NCI-H748 treated with DMSO at 0.1 percent for 48 hours (cell line): ENCODE measurements at regions not wholly inside any gene's neighbourhood (a gene's known extent, or its start where the extent isn't known, plus 50 kb on each side); places are given as distances from the start of the nearest gene placed in this dataset.
"Not testable (repeated sequence)": the region's sequence is repeated elsewhere in the genome, so short reads cannot be mapped to it uniquely, and the experiment has no call there.

Source experiments
- DNase-seq: peaks from one replicate; lab custom pipeline; 2025; lab: John Stamatoyannopoulos, UW

- DNase-seq, result not testable (repeated sequence)
Measured at GRCh38 chr11:92027136-92027535, 197.5 kb upstream of the FAT3 start.

DNA sequence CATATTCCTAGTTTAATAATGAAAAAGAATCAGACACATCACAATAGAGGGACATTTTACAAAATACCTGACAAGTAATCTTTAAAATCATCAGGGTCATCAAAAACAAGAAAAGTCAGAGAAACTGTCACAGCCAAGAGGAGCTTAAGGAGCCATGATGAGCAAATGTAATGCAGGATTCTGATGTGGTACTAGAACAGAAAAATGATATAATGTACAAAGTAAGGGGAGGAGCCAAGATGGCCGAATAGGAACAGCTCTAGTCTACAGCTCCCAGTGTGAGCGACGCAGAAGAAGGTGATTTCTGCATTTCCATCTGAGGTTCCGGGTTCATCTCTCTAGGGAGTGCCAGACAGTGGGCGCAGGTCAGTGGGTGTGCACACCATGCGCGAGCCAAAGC, 198.0 kb upstream of the FAT3 start:
- no peak for DNase-seq

DNA sequence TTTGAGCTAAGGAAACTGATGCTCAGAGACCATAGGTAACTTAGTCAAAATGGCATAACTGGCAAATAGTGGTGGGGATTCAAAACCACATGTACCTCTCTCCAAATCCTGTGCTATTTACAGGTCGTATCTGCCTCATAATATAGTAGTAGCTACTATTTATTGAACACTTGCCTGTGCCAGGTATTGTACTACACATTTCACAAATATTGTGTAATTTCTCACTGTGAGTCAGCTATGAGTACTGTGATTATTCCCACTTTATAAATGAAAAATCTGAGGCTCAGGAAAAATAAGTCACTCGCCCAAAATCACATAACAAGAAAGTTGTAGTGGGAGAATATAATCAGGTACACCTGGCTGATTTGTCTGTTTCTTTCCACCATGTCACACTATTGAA, 199.8 kb upstream of the FAT3 start:
- DNase-seq, result no peak

DNA sequence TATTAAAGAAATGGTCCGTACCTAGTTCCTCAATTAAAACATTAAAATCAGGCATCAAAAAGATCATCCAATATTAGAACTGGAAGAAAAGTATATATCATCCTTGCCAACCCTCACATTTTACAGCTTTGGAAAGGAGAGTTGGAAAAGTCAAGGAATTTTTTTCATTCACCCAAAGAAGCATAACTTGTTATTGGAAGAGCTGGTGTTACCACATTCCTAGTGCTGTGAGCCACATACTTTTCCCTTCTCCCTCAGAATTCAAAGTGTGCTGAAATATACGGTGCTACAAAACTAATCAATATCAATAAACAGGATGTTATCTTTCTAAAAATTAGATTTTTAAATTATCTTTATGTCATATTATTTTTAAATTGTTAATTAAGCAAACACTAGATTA, 202.1 kb upstream of the FAT3 start:
- DNase-seq, result no peak

- no peak for DNase-seq
Measured at GRCh38 chr11:92018332-92018731, 206.3 kb upstream of the FAT3 start.

- no peak for DNase-seq
Measured at GRCh38 chr11:92008249-92008648, 216.4 kb upstream of the FAT3 start.

- DNase-seq, result no peak
Measured at GRCh38 chr11:92002568-92002967, 222.1 kb upstream of the FAT3 start.

DNA sequence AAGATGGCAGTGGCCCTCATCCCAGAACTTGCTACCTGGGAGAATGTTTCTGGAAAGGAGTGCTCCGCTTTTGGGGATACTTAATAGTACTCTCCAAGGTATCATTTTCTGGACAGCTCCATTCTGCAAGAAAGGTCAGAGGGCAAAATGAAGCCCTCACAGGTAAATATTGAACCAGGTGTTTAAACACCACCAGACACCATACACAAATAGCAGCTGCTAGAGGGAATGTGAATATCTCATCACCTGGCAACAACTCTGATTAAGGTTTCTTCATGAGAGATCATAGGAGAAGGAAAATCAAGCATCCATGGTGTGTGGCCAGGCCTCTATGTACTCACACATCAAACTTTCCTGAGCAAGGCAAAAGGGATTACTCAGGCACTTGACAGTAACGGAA, 226.1 kb upstream of the FAT3 start:
- peak; percentile 83 for DNase-seq

DNA sequence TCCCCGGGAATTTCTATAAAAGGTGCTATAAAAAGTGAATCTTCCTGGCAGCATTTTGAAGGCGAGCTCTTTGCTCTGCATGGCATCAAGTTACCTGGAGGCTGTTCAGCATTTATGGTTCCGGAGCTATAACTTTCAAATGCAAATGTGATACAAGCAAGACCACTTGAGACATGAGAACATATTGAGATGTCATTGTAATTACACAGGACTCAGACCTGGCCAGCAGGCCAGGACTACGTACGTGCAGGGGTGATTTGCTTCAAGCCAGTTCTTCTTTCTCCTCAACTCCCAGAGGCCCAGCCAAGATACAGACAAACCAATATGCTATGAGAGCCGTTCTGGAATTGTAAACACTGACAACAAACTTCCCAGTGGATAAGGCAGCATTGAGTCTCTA, 227.4 kb upstream of the FAT3 start:
- peak; percentile 43 for DNase-seq

DNA sequence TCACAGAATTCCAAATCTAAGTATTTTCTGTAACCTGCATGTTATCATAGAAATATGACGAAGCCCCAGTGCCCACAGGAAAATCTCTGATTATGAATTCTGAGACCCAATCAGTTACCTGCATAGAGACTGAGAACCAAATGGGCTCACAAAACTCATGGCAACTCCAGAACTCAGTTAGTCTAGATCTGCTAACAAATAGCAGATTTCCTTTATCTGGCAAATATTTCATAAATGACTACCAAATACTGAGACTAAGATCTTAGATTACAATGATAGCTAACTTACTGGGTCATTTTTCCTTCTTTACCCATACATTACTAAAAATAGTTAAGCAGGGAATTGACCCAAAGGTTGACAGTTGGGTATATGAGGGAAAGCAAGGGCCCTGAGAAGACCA, 228.1 kb upstream of the FAT3 start:
- no peak for DNase-seq

- not testable (repeated sequence) for DNase-seq
Measured at GRCh38 chr11:91988443-91988842, 236.2 kb upstream of the FAT3 start.

DNA sequence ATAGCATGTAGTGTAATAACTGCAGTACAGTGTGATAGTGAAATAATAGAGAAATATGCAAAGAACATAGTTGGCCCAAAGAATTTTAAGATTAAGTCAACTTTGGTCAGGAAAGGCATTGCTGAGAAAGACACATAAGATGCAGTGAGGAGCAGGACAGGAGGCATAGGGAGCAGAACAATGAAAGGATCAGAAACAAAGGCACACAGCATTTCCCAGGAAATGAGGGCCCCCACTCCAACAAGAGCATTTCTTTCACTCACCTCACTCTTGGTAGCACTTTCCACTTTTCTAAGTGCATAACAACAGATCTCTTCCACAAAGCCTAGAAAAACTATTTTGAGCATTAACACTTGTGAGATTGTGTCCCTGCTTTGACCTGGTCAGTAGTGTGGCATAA, 238.4 kb upstream of the FAT3 start:
- no peak for DNase-seq

DNA sequence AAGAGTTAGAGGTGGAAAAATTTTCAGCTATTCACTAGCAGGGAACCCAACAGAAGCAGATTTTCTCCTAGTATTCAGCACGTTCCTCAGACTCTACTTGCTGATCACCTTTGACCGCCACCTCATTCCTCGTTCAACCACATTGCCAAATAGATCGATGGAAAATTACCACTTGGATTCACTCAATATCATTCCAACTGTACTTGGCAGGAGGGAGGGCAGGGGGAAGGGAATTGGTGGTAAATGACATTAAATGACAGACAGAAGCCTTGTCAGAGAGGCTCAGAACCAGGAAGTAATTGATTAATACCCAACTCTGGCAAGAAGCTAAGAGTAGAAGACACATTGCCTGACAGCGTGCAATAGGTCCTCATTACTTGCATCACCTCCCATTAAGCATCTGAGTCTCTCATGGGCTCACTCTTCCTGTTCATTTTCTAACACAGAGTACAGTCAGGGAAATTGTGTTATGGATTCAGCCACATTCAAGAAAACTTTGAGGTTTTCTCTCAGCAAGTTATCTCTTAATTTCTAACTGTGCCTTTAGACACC, 240.5 kb upstream of the FAT3 start:
- DNase-seq, result no peak

DNA sequence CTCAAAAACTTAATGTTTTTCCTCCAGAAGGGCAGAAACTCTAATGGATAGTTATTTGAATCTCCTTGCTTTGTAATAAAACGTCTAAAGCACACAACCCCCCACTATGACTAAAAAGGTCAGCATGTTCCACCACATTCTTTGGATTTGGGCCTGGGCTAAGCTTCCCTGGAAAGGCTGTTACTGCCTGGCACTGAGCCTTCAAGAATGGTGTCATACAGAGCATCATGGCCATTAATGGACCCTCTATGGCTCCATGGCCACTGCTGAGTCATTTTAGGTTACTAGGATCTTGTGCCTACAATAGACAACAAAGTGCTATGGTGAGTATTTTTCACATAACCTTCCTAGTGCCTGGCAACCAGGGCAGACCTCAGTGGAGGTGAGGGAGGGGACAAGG, 242.6 kb upstream of the FAT3 start:
- DNase-seq, result no peak

DNA sequence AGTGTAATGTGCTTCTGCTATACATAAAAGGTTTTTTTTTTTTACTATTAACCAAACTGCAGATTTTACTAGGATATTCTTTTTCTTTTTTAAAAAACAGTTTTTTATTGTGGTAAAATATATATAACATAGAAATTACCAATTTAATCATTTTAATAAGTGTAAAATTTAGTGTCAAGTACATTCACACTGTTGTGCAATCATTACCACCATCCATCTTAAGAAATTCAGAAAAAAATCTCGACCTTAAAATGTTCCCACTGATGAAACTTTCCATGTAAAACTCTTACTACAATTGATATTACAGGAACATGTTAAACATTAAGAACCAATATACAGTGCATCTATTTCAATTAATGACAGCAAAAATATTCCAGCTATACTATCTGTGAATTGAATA, 244.8 kb upstream of the FAT3 start:
- no peak for DNase-seq

DNA sequence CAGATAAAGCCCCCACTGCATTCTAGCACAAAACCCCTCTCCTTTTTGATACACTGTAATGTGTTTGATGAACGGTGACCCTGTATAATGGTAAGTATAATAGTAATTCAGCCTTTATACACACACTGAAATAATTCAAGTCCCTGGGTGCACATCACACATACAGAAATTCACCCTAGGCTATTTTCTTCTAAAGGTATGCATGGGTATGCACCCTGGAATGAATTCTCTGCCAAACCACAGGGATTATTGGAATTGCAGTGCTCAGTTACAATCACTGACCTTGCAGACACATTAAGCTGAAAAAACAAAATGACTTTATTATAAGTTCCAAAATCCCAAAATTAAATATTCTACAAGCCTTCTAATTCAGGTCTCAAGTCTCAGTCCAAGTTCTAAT, 245.9 kb upstream of the FAT3 start:
- no peak for DNase-seq

DNA sequence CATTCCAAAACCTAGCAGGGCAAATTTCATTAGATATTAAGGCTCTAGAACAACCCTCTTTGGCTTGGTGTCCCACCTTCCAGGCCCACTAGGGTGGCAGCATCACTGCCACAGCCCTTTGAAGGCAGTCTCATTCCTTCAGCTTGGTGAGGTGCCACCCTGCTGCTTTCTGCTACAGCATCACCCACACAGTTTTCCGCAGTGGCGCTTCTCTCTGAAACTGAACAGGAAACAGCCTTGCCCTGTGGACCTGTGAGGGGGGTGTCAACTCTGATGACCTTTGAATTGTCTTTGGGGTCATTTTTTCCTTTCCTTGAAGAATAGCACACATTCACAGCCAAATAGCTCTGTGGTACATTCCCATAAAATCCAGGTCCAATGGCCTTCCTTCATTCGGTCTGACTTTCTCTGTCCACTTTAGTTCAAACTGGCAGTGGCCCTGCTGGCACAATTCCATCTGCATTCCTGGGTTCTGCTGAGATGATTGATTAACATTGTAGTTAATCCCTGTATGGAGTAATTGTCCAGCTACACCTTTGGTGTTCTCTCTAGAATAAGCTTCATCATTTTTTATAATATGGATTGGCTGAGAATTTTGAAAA, 251.9 kb upstream of the FAT3 start:
- no peak for DNase-seq

DNA sequence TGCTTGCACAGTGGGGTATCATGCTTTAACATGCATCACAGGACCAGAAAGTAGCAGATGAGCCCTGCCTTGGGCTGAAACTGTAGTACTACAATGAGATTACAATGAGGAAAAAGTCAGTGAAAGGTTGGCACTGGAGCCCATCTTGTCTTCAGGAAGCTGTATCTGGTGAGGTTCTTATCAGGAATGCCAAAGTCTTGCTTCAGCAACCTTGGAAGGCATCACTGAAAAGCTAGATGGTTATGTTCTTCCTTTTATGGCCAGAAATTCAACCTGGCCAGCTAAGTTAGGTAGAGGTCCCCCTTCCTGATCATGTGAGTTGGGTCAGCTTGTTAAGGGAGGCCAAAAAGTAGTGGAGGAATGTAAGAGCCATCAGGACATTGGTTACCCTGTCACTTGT, 254.0 kb upstream of the FAT3 start:
- no peak for DNase-seq

DNA sequence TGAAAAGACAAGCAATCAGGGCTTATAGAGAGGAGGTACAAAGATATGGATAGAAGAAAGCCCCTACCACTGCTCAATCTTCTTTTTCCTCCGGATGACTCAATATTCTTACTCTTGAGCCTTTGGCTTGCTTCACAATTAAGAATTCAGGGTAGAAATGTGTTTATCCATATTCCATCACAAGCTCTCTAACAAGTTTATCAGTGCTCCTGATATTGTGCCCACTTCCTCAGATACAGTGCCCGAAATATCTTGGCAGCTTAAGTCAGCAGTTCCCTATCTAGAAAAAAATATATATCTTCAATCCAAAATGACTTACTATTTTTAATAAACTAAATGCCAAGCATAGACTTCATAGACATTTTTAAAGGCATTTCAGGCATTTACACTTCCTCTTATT, 255.1 kb upstream of the FAT3 start:
- no peak for DNase-seq

DNA sequence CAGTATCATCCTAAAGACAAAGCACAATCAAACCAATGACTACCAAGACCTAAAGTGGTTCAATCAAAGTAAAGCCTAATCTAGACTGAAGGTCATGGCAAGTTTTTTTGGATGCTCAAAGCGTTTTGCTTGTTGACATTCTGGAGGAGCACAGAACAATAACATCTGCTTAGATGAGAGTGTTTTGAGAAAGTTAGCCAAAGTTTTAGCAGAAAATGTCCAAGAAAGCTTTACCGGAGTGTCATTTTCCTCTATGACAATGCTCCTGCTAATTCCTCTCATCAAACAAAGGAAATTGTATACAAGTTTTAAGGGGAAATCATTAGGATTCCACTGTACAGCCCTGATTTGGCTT, 256.9 kb upstream of the FAT3 start:
- no peak for DNase-seq

DNA sequence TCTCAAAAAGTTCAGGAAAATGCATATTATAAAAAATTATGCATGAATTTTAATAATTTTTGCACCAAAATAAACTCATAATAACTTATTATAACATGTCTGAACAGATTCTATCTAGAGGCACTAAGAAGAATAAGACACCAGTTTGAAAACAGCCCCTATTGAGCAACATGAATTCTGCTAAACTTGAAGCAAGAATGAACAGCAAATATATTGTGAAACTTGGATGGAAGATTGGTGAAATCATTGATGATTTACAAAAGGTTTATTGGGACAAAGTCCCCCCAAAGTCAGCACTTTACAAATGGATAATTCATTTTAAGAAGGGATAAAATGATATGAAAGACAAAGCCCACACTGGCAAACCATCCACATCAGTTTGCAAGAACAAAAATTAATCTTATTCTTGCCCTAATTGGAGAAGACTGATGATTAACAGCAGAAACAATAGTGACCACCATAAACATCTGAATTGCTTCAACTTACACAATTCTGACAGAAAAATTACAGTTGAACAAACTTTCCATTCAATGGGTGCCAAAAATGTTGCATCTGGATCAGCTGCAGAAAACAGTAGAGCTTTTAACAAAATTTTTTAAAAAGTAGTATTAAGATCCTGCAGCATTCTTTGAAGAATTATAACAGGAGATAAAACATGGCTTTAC, 257.5 kb upstream of the FAT3 start:
- no peak for DNase-seq

DNA sequence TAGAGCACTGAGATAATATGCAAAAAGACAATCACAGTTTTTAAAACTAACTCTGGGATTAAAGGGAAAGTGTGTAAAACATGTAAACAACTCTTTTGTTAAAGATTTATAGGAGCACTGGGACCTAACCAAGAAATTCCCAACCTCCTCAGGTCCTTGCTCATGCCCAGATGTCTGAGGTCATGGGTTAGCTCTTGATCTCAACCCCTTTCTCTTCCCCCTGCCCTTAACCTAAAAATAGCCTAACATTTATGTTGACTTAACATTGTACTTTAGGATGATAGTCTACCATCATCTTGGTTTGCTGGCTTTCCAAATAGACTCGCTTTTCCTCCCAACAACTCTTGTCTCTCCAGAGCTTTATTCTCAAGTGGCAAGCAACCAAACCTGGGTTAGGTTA, 258.2 kb upstream of the FAT3 start:
- no peak for DNase-seq

GRCh38 chr11:91960770-91961169, 263.8 kb upstream of the FAT3 start:
- no peak for DNase-seq

GRCh38 chr11:91959411-91959810, 265.2 kb upstream of the FAT3 start:
- no peak for DNase-seq
